HEK293 (cell line): ENCODE measurements at regions not wholly inside any gene's neighbourhood (a gene's known extent, or its start where the extent isn't known, plus 50 kb on each side); places are given as distances from the start of the nearest gene placed in this dataset.

ENCODE experiments used
- CTCF ChIA-PET: fragments of 350-600 bp; formaldehyde crosslinking; extraction: SDS; loops from one replicate; lab custom pipeline; 2021; ENCODE audit warnings: antibody characterized with exemption; lab: Yijun Ruan, JAX
- POLR2A ChIA-PET: fragments of 300-600 bp; formaldehyde crosslinking; extraction: SDS; loops from one replicate; lab custom pipeline; 2020; ENCODE audit warnings: antibody characterized with exemption, inconsistent platforms; lab: Yijun Ruan, JAX
- H3K27ac ChIP-seq: fragments of 200-500 bp; sonication (Bioruptor generic); 2 replicates; pipeline ENCODE4 v1.5.1; 2014; ENCODE audit warnings: low read depth, low read length, control low read depth, inconsistent platforms; ENCODE audit errors: extremely low read depth
- H3K36me3 ChIP-seq, 2 experiments: fragments of 200-500 bp in 1 of 2; sonication (Bioruptor generic) in 1 of 2; 1 replicate in 1 of 2; 2 replicates in 1 of 2; pipeline ENCODE4 v1.5.1; 2014 to 2017; ENCODE audit warnings: inconsistent platforms in 2 of 2, low read length in 2 of 2; ENCODE audit not compliant: control insufficient read depth in 2 of 2, insufficient read depth in 1 of 2
- H3K4me1 ChIP-seq: fragments of 200-500 bp; sonication (Bioruptor generic); 2 replicates; pipeline ENCODE4 v1.5.1; 2014; ENCODE audit warnings: mild to moderate bottlenecking, low read length, inconsistent platforms; ENCODE audit not compliant: control insufficient read depth, insufficient read depth
- H3K4me3 ChIP-seq: 2 replicates; pipeline ENCODE4 v1.5.1; 2011; ENCODE audit warnings: low read depth, mild to moderate bottlenecking, control low read depth, low read length, moderate library complexity
- H3K9me3 ChIP-seq: fragments of 200-500 bp; sonication (Bioruptor generic); 2 replicates; pipeline ENCODE4 v1.5.1; 2014; ENCODE audit warnings: low read depth, low read length, inconsistent platforms; ENCODE audit not compliant: control insufficient read depth, insufficient read depth
- OVOL3 ChIP-seq: fragments of 450-650 bp; formaldehyde crosslinking; IDR thresholded peaks from 2 replicates; pipeline ENCODE4 v1.5.1; 2016; ENCODE audit warnings: missing biosample characterization, missing genetic modification characterization
- TRIM28 ChIP-seq: IDR thresholded peaks from 2 replicates; pipeline ENCODE4 v1.6.1; 2011; ENCODE audit warnings: low read length, control low read depth, borderline replicate concordance
- ZBTB1 ChIP-seq: fragments of 450-650 bp; formaldehyde crosslinking; IDR thresholded peaks from 2 replicates; pipeline ENCODE4 v1.5.1; 2016; ENCODE audit warnings: missing biosample characterization, missing genetic modification characterization
- ZBTB11 ChIP-seq: fragments of 450-650 bp; formaldehyde crosslinking; conservative IDR thresholded peaks from 2 replicates; pipeline ENCODE4 v1.5.1; 2016; ENCODE audit warnings: low read depth, missing biosample characterization, missing genetic modification characterization
- ZBTB21 ChIP-seq: fragments of 450-650 bp; formaldehyde crosslinking; IDR thresholded peaks from 2 replicates; pipeline ENCODE4 v1.5.1; 2017; ENCODE audit warnings: missing biosample characterization, missing genetic modification characterization
- ZFP69B ChIP-seq: fragments of 450-650 bp; formaldehyde crosslinking; IDR thresholded peaks from 2 replicates; pipeline ENCODE4 v1.5.1; 2016; ENCODE audit warnings: missing biosample characterization, missing genetic modification characterization
- ZNF114 ChIP-seq: fragments of 450-650 bp; formaldehyde crosslinking; IDR thresholded peaks from 2 replicates; pipeline ENCODE4 v1.5.0; 2017; ENCODE audit warnings: missing biosample characterization, missing genetic modification characterization
- ZNF138 ChIP-seq: fragments of 450-650 bp; formaldehyde crosslinking; IDR thresholded peaks from 2 replicates; pipeline ENCODE4 v1.5.1; 2016; ENCODE audit warnings: missing biosample characterization, missing genetic modification characterization, borderline replicate concordance
- ZNF266 ChIP-seq: fragments of 450-650 bp; formaldehyde crosslinking; IDR thresholded peaks from 2 replicates; pipeline ENCODE4 v1.5.1; 2016; ENCODE audit warnings: missing biosample characterization, missing genetic modification characterization, low read depth
- ZNF341 ChIP-seq: fragments of 450-650 bp; formaldehyde crosslinking; IDR thresholded peaks from 2 replicates; pipeline ENCODE4; 2016; ENCODE audit warnings: low read depth, missing biosample characterization, missing genetic modification characterization
- ZNF366 ChIP-seq: fragments of 450-650 bp; formaldehyde crosslinking; conservative IDR thresholded peaks from 2 replicates; pipeline ENCODE4 v1.5.1; 2016; ENCODE audit warnings: missing biosample characterization, missing genetic modification characterization
- ZNF473 ChIP-seq: fragments of 450-650 bp; formaldehyde crosslinking; IDR thresholded peaks from 2 replicates; pipeline ENCODE4 v1.5.1; 2017; ENCODE audit warnings: missing biosample characterization, missing genetic modification characterization
- ZNF548 ChIP-seq: fragments of 450-650 bp; formaldehyde crosslinking; IDR thresholded peaks from 2 replicates; pipeline ENCODE4 v1.5.1; 2016; ENCODE audit warnings: missing biosample characterization, missing genetic modification characterization
- ZNF560 ChIP-seq: fragments of 450-650 bp; formaldehyde crosslinking; IDR thresholded peaks from 2 replicates; pipeline ENCODE4 v1.5.1; 2017; ENCODE audit warnings: missing biosample characterization, missing genetic modification characterization, borderline replicate concordance
- ZNF600 ChIP-seq: fragments of 450-650 bp; formaldehyde crosslinking; IDR thresholded peaks from 2 replicates; pipeline ENCODE4 v1.5.1; 2016; ENCODE audit warnings: missing biosample characterization, missing genetic modification characterization
- ZNF626 ChIP-seq: fragments of 450-650 bp; sonication (Bioruptor Pico); formaldehyde crosslinking; IDR thresholded peaks from 2 replicates; pipeline ENCODE4 v1.5.1; 2018; ENCODE audit warnings: missing biosample characterization, missing genetic modification characterization, inconsistent platforms
- ZNF670 ChIP-seq: fragments of 450-650 bp; formaldehyde crosslinking; IDR thresholded peaks from 2 replicates; pipeline ENCODE4 v1.5.1; 2016; ENCODE audit warnings: missing biosample characterization, missing genetic modification characterization, low read depth
- ZNF701 ChIP-seq: fragments of 450-650 bp; formaldehyde crosslinking; IDR thresholded peaks from 2 replicates; pipeline ENCODE4 v1.5.1; 2016; ENCODE audit warnings: missing biosample characterization, missing genetic modification characterization
- TF ChIP-seq, protein P1 (sequence below): fragments of 450-650 bp; formaldehyde crosslinking; IDR thresholded peaks from 2 replicates; pipeline ENCODE4 v1.5.1; 2016; ENCODE audit warnings: missing biosample characterization, missing genetic modification characterization
- TF ChIP-seq, protein P2 (sequence below): fragments of 450-650 bp; formaldehyde crosslinking; IDR thresholded peaks from 2 replicates; pipeline ENCODE4 v1.5.1; 2016; ENCODE audit warnings: missing biosample characterization, missing genetic modification characterization
- TF ChIP-seq, protein P3 (sequence below): fragments of 450-650 bp; formaldehyde crosslinking; IDR thresholded peaks from 2 replicates; pipeline ENCODE4 v1.5.1; 2016; ENCODE audit warnings: missing biosample characterization, missing genetic modification characterization

DNA sequence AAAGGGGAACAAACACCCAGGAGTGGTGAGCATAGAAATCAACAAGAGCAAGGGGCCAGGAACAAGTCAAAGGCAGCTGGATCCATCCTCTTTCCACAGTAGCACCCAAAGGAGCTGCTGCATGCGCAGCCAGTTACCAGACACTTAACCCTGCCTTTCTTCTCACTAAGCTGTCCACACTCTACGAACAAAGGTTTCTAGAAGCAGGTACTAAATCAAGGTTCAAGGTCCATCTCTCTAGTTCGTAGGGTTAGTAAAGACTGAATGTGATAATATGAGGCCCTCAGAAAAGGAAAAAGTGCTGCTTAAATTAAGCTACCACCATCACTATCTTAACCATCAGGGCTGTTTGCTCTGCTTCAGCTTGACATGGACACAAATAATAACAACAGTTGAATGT is 121.2 kb upstream of the NIPBL start:
- ChIA-PET CTCF (interaction anchor here (0.6 to 2.7 kb wide), 5 partner anchors 10 to 603 kb away, joined by 3 to 11 read pairs (median 6); partner anchors contain the start of genes LMBRD2 and SKP2), POLR2A (interaction anchor here (0.5 kb wide), 1 partner anchor 71 kb away, joined by 3 read pairs; no protein-coding TSS in a partner anchor)
- no peak overlapping the region for H3K4me3 ChIP-seq
- H3K4me1 ChIP-seq, result no peaks in the 10 kb centered on the region
- no peak overlapping the region for H3K27ac ChIP-seq
- TF ChIP-seq ZFP69B (tag by site-specific recombination) (no peak), ZBTB21 (no peak), ZNF701 (tag by site-specific recombination) (no peak), ZBTB1 (tag by site-specific recombination) (no peak), ZNF548 (tag by site-specific recombination) (no peak), OVOL3 (tag by site-specific recombination) (no peak)
- H3K9me3 ChIP-seq, result no peaks in the 10 kb centered on the region
- H3K36me3 ChIP-seq, result no peaks in the 10 kb centered on the region

DNA sequence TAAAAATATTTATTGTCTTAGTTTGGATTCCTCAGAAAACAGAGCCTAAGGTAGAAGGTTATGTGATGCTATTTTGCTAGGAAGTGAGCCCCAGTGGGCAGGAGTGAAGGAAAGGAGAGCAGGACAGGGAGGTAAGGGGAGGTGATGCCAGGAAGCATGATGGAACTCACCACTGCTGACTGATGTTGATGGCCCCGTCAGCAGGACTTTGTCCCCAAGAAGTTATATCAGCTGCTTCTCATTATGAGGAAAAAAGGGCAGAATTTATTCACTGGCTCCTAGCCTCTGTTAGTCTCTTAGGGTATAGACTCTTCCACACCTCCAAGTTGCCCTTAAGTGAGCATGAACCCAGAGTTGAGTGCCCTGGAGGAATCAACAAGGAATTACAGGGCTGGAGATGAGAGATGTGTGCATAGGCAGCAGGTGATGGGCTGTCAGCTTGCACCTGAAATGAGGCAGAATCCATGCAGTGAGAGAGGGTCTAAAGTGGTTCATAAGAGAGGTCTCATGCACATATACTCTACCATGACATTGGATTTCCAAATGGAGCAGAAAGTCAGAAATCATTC is 120.6 kb upstream of the NIPBL start:
- no peaks in the 10 kb centered on the region for H3K36me3 ChIP-seq
- ChIA-PET POLR2A (interaction anchor here (0.5 kb wide), 1 partner anchor 71 kb away, joined by 3 read pairs; no protein-coding TSS in a partner anchor), CTCF (interaction anchor here (1.0 to 2.7 kb wide), 4 partner anchors 9 to 114 kb away, joined by 3 to 11 read pairs (median 4); no protein-coding TSS in a partner anchor)
- no peak overlapping the region for H3K27ac ChIP-seq
- no peaks in the 10 kb centered on the region for H3K4me1 ChIP-seq
- no peak overlapping the region for H3K4me3 ChIP-seq
- TF ChIP-seq ZNF548 (tag by site-specific recombination), result no peak
- no peak for TF ChIP-seq ZNF473 (tag by site-specific recombination)
- TF ChIP-seq, protein P1, sequence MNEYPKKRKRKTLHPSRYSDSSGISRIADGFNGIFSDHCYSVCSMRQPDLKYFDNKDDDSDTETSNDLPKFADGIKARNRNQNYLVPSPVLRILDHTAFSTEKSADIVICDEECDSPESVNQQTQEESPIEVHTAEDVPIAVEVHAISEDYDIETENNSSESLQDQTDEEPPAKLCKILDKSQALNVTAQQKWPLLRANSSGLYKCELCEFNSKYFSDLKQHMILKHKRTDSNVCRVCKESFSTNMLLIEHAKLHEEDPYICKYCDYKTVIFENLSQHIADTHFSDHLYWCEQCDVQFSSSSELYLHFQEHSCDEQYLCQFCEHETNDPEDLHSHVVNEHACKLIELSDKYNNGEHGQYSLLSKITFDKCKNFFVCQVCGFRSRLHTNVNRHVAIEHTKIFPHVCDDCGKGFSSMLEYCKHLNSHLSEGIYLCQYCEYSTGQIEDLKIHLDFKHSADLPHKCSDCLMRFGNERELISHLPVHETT (tag by site-specific recombination), result no peak
- TF ChIP-seq ZNF626 (tag by site-specific recombination), result no peak
- no peak for TF ChIP-seq ZNF366 (tag by site-specific recombination)
- no peak for TF ChIP-seq ZNF266 (tag by site-specific recombination)
- no peak for TF ChIP-seq ZNF600
- TF ChIP-seq ZNF114 (tag by site-specific recombination), result no peak
- TF ChIP-seq ZNF138 (tag by site-specific recombination), result no peak
- TF ChIP-seq TRIM28, result no peak
- H3K9me3 ChIP-seq, result no peaks in the 10 kb centered on the region

DNA sequence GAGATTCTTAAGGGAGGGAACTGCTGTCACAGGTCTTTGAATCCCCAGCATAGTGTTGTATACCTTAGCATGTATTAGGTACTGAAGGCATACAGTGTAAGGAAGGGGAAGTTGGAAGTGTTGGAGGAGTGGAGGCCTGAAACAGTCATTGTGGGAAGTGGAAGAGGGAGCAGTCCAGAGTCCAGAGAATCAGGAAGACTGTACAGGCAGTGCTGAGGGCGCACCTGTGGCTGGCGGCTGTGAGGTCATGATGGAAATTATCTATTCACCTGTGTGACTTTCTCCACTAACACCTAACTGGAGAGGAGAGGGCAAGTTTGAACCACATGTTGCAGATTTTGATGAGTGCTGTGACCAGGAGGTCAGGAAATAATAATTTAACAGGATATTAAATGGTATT is 119.7 kb upstream of the NIPBL start:
- H3K4me3 ChIP-seq, result no peak overlapping the region
- H3K4me1 ChIP-seq, result no peaks in the 10 kb centered on the region
- H3K9me3 ChIP-seq, result no peaks in the 10 kb centered on the region
- no peak overlapping the region for H3K27ac ChIP-seq
- ChIA-PET CTCF (interaction anchor here (1.0 kb wide), 2 partner anchors 8 to 12 kb away, joined by 3 read pairs; no protein-coding TSS in a partner anchor), POLR2A (no interaction called here)
- H3K36me3 ChIP-seq, result no peaks in the 10 kb centered on the region
- TF ChIP-seq ZNF670 (tag by site-specific recombination), result no peak
- no peak for TF ChIP-seq ZBTB11 (tag by site-specific recombination)
- no peak for TF ChIP-seq ZNF560 (tag by site-specific recombination)
- TF ChIP-seq, protein P2, sequence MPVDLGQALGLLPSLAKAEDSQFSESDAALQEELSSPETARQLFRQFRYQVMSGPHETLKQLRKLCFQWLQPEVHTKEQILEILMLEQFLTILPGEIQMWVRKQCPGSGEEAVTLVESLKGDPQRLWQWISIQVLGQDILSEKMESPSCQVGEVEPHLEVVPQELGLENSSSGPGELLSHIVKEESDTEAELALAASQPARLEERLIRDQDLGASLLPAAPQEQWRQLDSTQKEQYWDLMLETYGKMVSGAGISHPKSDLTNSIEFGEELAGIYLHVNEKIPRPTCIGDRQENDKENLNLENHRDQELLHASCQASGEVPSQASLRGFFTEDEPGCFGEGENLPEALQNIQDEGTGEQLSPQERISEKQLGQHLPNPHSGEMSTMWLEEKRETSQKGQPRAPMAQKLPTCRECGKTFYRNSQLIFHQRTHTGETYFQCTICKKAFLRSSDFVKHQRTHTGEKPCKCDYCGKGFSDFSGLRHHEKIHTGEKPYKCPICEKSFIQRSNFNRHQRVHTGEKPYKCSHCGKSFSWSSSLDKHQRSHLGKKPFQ, result no peak
- TF ChIP-seq ZNF341, result no peak
- TF ChIP-seq, protein P3, sequence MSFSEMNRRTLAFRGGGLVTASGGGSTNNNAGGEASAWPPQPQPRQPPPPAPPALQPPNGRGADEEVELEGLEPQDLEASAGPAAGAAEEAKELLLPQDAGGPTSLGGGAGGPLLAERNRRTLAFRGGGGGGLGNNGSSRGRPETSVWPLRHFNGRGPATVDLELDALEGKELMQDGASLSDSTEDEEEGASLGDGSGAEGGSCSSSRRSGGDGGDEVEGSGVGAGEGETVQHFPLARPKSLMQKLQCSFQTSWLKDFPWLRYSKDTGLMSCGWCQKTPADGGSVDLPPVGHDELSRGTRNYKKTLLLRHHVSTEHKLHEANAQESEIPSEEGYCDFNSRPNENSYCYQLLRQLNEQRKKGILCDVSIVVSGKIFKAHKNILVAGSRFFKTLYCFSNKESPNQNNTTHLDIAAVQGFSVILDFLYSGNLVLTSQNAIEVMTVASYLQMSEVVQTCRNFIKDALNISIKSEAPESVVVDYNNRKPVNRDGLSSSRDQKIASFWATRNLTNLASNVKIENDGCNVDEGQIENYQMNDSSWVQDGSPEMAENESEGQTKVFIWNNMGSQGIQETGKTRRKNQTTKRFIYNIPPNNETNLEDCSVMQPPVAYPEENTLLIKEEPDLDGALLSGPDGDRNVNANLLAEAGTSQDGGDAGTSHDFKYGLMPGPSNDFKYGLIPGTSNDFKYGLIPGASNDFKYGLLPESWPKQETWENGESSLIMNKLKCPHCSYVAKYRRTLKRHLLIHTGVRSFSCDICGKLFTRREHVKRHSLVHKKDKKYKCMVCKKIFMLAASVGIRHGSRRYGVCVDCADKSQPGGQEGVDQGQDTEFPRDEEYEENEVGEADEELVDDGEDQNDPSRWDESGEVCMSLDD, result no peak
